Panc1 (cell line): ENCODE measurements at regions not wholly inside any gene's neighbourhood (a gene's known extent, or its start where the extent isn't known, plus 50 kb on each side); places are given as distances from the start of the nearest gene placed in this dataset.

Experiments
- ATAC-seq: fragments of 200-7000 bp; cut with Tn5 transposase; 2 replicates; pipeline ENCODE4 v1.9.1; 2020; ENCODE audit warnings: mild to moderate bottlenecking, moderate library complexity
- BruUV-seq: library from RNA; stranded (reverse); fragments of 400-500 nt; replicated peaks from 2 replicates; lab custom pipeline; 2021; lab: Mats Ljungman, UMichigan
- CTCF ChIA-PET: fragments of 300-600 bp; sonication (Branson Sonifier 250); formaldehyde crosslinking; loops from one replicate; lab custom pipeline; 2022; ENCODE audit warnings: antibody characterized with exemption; lab: Charles Lee
- POLR2A ChIA-PET: fragments of 300-600 bp; sonication (Branson Sonifier 250); formaldehyde crosslinking; loops from one replicate; lab custom pipeline; 2022; ENCODE audit warnings: antibody characterized with exemption; lab: Charles Lee
- DNase-seq: peaks from one replicate; pipeline ENCODE4 v3.0.0-alpha.2; 2010; ENCODE audit warnings: low read depth, low spot score
- H3K27ac ChIP-seq: 2 replicates; pipeline ENCODE4 v1.5.1; 2011; ENCODE audit warnings: mild to moderate bottlenecking, low read length, inconsistent platforms
- H3K27me3 ChIP-seq: fragments of 200-500 bp; sonication (Bioruptor generic); 2 replicates; pipeline ENCODE4 v1.6.0; 2014; ENCODE audit warnings: low read length, inconsistent platforms; ENCODE audit not compliant: control insufficient read depth, insufficient read depth
- H3K36me3 ChIP-seq: fragments of 200-500 bp; sonication (Bioruptor generic); 2 replicates; pipeline ENCODE4 v1.5.1; 2014; ENCODE audit warnings: inconsistent platforms, mild to moderate bottlenecking, low read length, moderate library complexity; ENCODE audit not compliant: control insufficient read depth, insufficient read depth
- H3K4me1 ChIP-seq: 2 replicates; pipeline ENCODE4 v1.5.1; 2011; ENCODE audit warnings: inconsistent platforms, mild to moderate bottlenecking, low read length, moderate library complexity; ENCODE audit not compliant: control insufficient read depth, insufficient read depth
- H3K4me3 ChIP-seq, 2 experiments: 2 replicates each; pipeline ENCODE4 v1.5.1; 2011 to 2012; ENCODE audit warnings: low read depth in 2 of 2, low read length in 2 of 2, mild to moderate bottlenecking in 2 of 2, inconsistent platforms in 1 of 2, moderate library complexity in 1 of 2
- H3K9me3 ChIP-seq: fragments of 200-500 bp; sonication (Bioruptor generic); 2 replicates; pipeline ENCODE4 v1.5.1; 2014; ENCODE audit warnings: low read depth, mild to moderate bottlenecking, inconsistent platforms, low read length, moderate library complexity; ENCODE audit not compliant: control insufficient read depth, insufficient read depth
- CTCF ChIP-seq: fragments of 450-650 bp; IDR thresholded peaks from 2 replicates; pipeline ENCODE4 v1.5.1; 2017; ENCODE audit warnings: mild to moderate bottlenecking
- POLR2AphosphoS5 ChIP-seq: IDR thresholded peaks from 2 replicates; pipeline ENCODE4 v1.6.1; 2012; ENCODE audit warnings: mild to moderate bottlenecking, low read depth, low read length, moderate library complexity
- REST ChIP-seq, 2 experiments: IDR thresholded peaks; 2 replicates each; pipeline ENCODE4 v1.6.1; 2011 to 2012; ENCODE audit warnings: low read depth in 2 of 2, control low read depth in 1 of 2, low read length in 1 of 2, mild to moderate bottlenecking in 1 of 2, moderate library complexity in 1 of 2; ENCODE audit not compliant: insufficient read depth in 1 of 2
- SIN3A ChIP-seq: IDR thresholded peaks from 2 replicates; pipeline ENCODE4 v1.6.1; 2012; ENCODE audit warnings: low read depth, mild to moderate bottlenecking, low read length, moderate library complexity, borderline replicate concordance; ENCODE audit not compliant: insufficient read depth
- TCF7L2 ChIP-seq: IDR thresholded peaks from 2 replicates; pipeline ENCODE4 v1.6.1; 2011; ENCODE audit warnings: mild to moderate bottlenecking, low read depth, low read length, inconsistent platforms
- in situ Hi-C: cut with HindIII; loops from 2 replicates; pipeline ENCODE4 v1.10.0; 2016; ENCODE audit warnings: low sequenced_read_pairs, low pct_unique_long_range_greater_than_20kb
- intact Hi-C: fragments of 100-400 bp; cut with micrococcal nuclease; formaldehyde crosslinking; loops from one replicate; pipeline ENCODE4 v1.10.0; 2022; ENCODE audit not compliant: unreplicated experiment

- CTCF ChIA-PET: no interaction called here
- BruUV-seq: no TSS peak
- Histone ChIP-seq H3K27ac (no peak overlapping the region), H3K4me1 (no peaks in the 10 kb centered on the region), H3K36me3 (no peaks in the 10 kb centered on the region), H3K9me3 (peaks cover 4% of the 10 kb centered on the region; the same call in 1 of the 2 replicates), H3K27me3 (no peaks in the 10 kb centered on the region), H3K4me3 (no peak overlapping the region)
- DNase-seq (no peak), ATAC-seq (no peak)
- in situ Hi-C loops: no loop called here
- POLR2A ChIA-PET: no interaction called here
- TF ChIP-seq POLR2AphosphoS5: no peak
- intact Hi-C loops: no loop called here
Measured at GRCh38 chr10:129079705-129080104, 387.3 kb upstream of the MGMT start.

- Histone ChIP-seq H3K36me3 (no peaks in the 10 kb centered on the region), H3K27me3 (no peaks in the 10 kb centered on the region; the same call in 1 of the 2 replicates), H3K27ac (no peak overlapping the region), H3K4me3 (no peak overlapping the region), H3K9me3 (peaks cover 9% of the 10 kb centered on the region; the same call in 1 of the 2 replicates), H3K4me1 (no peaks in the 10 kb centered on the region)
- ATAC-seq: no peak
- BruUV-seq: no TSS peak
- TF ChIP-seq POLR2AphosphoS5: no peak
- no peak for TF ChIP-seq REST (IDR thresholded peaks at IDR 0.05; ENCODE audit: insufficient read depth in 1 of 2, low read depth in 2 of 2, low read length in 1 of 2)
- TF ChIP-seq SIN3A: no peak
- TF ChIP-seq CTCF: no peak
- no peak for TF ChIP-seq TCF7L2
- in situ Hi-C loops: no loop called here
- CTCF ChIA-PET: no interaction called here
- intact Hi-C loops: no loop called here
- no peak for DNase-seq
- POLR2A ChIA-PET: no interaction called here
Measured at GRCh38 chr10:129085811-129086210, 381.2 kb upstream of the MGMT start.

GRCh38 chr10:129089341-129089740 lies 377.7 kb upstream of the MGMT start:
- Histone ChIP-seq H3K27ac (no peak overlapping the region), H3K4me3 (no peak overlapping the region), H3K9me3 (0 out of 2 replicates have a peak, but pooled peaks cover 5% of the 10 kb centered on the region), H3K36me3 (no peaks in the 10 kb centered on the region), H3K4me1 (no peaks in the 10 kb centered on the region), H3K27me3 (no peaks in the 10 kb centered on the region; the same call in 1 of the 2 replicates)
- no peak for DNase-seq
- ChIA-PET CTCF (no interaction called here), POLR2A (no interaction called here)
- in situ Hi-C loops: no loop called here
- no TSS peak for BruUV-seq
- TF ChIP-seq CTCF (no peak), REST (IDR thresholded peaks at IDR 0.05; ENCODE audit: insufficient read depth in 1 of 2, low read depth in 2 of 2, low read length in 1 of 2) (no peak), TCF7L2 (no peak), SIN3A (no peak), POLR2AphosphoS5 (no peak)
- intact Hi-C loops: no loop called here
- no peak for ATAC-seq
